ENCODE measurements at regions not wholly inside any gene's neighbourhood (a gene's known extent, or its start where the extent isn't known, plus 50 kb on each side); places are given as distances from the start of the nearest gene placed in this dataset.

DNA sequence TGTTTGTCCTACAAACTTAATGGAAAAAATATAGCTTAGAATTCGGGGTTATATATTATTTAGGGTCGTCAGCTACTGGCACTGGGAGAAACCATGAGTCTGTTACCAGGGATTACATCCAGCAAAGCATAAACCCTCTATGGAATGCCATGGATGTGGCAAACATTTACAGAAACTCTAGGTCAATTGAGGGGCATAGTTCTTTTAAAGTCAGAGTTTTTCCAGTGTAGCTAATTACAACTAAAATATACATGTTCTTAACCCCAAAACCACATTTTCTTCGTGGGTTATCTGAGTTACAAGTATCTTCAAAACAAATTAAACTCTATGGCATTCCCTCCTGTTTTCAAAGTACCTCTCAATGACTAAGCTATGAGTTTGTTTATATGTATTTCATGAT, 99.3 kb upstream of the THSD7A start:
- TF ChIP-seq, protein P1, sequence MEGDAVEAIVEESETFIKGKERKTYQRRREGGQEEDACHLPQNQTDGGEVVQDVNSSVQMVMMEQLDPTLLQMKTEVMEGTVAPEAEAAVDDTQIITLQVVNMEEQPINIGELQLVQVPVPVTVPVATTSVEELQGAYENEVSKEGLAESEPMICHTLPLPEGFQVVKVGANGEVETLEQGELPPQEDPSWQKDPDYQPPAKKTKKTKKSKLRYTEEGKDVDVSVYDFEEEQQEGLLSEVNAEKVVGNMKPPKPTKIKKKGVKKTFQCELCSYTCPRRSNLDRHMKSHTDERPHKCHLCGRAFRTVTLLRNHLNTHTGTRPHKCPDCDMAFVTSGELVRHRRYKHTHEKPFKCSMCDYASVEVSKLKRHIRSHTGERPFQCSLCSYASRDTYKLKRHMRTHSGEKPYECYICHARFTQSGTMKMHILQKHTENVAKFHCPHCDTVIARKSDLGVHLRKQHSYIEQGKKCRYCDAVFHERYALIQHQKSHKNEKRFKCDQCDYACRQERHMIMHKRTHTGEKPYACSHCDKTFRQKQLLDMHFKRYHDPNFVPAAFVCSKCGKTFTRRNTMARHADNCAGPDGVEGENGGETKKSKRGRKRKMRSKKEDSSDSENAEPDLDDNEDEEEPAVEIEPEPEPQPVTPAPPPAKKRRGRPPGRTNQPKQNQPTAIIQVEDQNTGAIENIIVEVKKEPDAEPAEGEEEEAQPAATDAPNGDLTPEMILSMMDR (conservative IDR thresholded peaks at IDR 0.05): no peak
- no peak for TF ChIP-seq EZH2 (IDR thresholded peaks at IDR 0.05; ENCODE audit: low read depth)

Measured in PC-9 (cell line).